Smooth muscle cell of the brain vasculature (primary cell): ENCODE measurements at regions not wholly inside any gene's neighbourhood (a gene's known extent, or its start where the extent isn't known, plus 50 kb on each side); places are given as distances from the start of the nearest gene placed in this dataset.

Experiments
- DNase-seq: peaks from one replicate; pipeline ENCODE4 v3.0.0-alpha.2; 2012; ENCODE audit warnings: low read depth, low spot score

- DNase-seq = no peak
Observed at GRCh38 chr2:173419506-173419905, 64.8 kb downstream of the CDCA7 start.

DNA sequence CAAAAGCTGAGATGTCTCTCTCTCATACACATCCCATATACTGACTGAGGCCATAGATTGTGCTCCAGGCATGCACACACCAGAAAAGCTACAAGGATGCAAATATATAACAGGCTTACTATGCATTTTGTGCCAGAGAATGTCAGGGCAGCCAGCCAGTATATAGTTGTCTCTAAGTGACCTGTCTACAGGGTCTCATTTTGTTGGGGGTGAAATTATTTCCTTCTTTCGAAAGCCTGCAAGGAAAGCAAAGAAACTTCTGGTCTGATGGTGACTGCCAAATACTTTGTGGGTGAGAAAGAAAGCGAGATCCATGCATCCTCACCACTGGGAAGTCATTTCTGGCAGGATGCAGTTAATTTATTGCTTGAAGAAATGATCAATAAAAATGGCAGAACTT lies 70.2 kb downstream of the CDCA7 start:
- DNase-seq = no peak

DNA sequence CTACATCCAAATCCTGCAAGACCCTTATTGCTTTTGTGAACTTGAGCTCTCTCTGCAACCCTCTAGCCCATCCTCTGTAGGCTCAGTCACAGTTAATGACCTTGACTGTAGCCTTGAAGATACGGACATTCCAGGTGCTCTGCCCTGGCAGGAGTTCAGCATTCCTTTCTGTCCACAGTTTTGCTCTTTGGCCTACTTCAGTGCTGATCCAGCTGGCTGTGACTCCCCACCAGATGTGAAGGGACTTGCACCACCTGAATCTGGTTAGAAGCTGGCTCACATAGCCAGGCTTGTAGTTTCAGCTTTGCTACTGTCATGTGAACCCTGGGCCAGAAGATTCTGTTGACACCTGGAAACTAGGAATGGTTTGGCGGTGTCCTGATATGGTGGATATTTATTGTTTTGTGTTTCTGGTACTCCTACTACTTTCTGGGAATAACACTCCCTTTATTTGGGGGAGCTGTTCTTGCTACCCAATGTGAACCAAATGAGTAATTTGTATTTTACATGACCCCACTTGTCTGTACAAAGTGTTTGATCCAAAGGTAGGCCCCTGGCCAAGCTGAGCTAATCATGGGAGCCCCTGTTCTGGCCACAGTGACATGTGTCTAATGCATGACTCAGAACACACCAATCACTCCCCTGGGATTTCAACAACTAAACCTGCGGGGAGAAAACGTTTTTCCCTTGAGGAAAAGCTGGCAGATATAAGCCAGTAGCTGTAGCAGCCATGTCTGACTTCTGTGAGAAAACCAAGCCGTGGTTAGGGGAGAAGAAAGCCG lies 73.4 kb downstream of the CDCA7 start:
- no peak for DNase-seq

GRCh38 chr2:173431191-173431590 lies 76.5 kb downstream of the CDCA7 start:
- DNase-seq = no peak

DNA sequence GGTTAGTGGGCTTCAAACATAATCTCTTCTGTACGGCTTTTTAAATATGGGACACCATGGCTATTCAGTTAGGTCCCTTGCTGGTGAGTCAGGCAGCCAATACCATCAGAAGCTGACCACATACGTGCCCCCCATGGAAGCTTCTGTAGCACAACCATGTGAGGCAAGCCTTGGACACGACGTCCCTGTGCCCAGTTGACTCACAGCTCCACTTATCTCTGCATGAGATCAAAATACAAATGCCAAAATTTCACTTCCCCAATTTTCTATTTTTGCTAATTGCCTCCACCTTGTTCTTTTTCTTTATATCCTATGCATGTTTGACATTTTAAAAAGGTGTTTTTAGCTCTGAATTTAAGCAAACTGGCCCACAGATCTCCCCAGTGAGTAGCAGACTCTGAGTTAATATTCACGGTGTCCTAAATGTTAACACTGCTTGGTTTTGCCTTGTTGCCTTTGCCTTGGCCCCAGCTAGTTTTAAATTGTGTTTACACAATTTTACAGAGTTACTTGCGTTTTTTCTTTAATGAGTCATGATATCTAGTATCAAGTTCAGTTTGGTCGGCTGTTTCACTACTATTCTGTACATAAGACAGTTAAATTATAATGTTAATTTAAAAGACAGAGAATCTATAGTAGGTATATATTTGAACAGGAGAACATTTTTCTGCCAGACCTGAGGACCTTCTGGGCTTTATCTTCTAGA lies 77.5 kb downstream of the CDCA7 start:
- DNase-seq = no peak

GRCh38 chr2:173434762-173435569 lies 80.3 kb downstream of the CDCA7 start:
- DNase-seq = no peak

DNA sequence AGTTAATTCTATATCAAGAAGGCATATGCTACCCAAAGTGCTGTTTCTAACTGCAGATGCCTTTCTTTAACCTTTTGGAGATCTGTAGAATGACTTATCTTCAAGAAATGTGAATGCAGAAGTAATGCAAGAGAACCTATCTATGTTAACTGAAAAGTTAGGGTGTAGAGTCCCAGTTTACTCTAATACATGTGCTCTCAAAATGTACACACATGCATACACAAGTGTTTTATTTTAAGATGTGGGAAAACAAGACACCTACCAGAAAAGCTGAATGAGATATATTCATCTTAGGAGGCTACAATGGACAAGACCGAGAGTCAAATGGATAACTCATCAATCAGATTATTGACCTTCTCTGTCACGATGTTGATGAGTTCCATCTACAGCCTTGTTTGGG lies 80.9 kb downstream of the CDCA7 start:
- DNase-seq = no peak

DNA sequence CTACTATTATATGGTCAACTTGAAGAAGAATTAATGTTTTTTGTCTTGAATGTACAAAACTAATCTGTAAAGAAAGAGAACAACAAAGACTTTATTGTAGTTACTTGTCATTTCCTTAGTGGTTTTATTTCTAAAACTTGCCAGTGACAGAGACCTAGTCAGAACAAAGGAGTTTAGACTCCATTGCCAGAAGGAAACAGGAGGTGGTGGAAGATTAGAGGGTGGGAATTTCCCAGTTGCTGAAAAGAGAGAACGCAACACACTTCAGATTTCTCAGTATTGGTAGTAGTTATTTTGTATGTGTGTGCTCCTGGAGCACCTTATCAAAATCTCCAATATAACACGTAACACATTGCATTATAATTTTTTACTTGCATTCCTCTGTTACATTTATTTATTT lies 81.4 kb downstream of the CDCA7 start:
- no peak for DNase-seq

DNA sequence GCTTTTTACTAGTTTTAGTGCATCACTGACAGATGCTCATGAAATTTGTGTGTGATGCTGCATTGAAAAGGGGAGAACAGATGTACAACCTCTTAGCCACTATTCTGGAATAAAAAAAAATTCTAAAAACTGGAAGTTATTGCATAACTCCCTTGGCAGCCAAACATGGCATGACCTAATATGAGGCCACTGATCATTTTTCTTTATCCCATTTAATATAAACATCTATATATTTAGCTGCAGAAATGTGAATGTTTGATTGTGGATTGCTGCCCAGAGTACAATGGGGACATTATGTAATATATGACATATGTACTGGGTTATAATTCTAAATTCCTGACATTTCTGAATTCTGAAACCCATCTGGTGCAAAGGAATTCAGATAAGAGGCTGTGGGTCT lies 86.5 kb downstream of the CDCA7 start:
- DNase-seq = no peak

DNA sequence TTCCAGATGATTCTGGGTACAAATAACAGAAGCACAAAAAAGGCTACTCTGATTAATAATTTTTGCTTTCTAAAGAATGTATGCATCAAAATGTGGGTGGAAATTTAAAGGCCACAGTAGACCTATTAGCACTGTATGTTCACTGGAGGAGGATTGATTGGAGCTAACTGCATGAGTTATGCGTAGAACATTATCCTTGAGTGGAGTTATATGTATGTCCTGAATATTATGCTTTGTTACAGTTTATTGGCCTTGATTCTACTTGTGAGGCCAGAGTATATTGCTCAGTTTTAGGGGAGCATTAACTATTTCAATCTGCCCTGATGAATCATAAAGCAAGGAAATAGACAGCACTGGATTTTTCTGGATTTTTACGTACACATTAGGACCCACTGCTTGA lies 87.9 kb downstream of the CDCA7 start:
- no peak for DNase-seq

GRCh38 chr2:173446722-173447121 lies 92.0 kb downstream of the CDCA7 start:
- no peak for DNase-seq

DNA sequence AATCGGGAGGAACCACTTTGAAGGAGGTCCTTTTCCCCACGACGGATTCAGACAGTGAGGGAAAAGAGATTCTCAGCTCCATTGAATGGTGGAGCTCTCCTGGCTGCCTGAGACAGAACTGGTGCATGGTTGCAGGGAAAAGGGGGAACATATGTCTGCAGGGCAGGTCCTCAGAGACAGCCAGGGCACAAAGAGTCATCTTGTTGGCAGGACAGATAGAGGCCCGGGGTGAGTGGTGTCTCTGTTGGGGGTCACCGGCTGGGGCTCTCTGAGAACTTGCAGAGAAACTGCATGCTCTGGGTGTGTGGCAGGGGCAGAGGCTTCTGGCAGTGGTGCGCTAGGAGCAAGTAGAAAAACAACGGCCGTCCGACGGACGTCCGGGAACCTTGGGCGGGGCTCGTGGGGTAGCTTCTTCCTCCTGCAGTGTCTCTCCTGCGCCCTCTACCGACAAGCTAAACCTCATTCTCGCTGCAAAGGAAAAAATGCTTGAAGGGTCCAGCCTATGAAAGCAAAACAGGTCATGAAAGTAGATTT lies 94.3 kb downstream of the CDCA7 start:
- DNase-seq = peak; percentile 65

GRCh38 chr2:173451118-173451517 lies 96.4 kb downstream of the CDCA7 start:
- DNase-seq = no peak

GRCh38 chr2:173451941-173452340 lies 97.3 kb downstream of the CDCA7 start:
- no peak for DNase-seq

GRCh38 chr2:173452416-173452815 lies 97.7 kb downstream of the CDCA7 start:
- DNase-seq = no peak

GRCh38 chr2:173456960-173457359 lies 102.3 kb downstream of the CDCA7 start:
- DNase-seq = no peak

- no peak for DNase-seq
Observed at GRCh38 chr2:173457366-173457765, 102.7 kb downstream of the CDCA7 start.

DNA sequence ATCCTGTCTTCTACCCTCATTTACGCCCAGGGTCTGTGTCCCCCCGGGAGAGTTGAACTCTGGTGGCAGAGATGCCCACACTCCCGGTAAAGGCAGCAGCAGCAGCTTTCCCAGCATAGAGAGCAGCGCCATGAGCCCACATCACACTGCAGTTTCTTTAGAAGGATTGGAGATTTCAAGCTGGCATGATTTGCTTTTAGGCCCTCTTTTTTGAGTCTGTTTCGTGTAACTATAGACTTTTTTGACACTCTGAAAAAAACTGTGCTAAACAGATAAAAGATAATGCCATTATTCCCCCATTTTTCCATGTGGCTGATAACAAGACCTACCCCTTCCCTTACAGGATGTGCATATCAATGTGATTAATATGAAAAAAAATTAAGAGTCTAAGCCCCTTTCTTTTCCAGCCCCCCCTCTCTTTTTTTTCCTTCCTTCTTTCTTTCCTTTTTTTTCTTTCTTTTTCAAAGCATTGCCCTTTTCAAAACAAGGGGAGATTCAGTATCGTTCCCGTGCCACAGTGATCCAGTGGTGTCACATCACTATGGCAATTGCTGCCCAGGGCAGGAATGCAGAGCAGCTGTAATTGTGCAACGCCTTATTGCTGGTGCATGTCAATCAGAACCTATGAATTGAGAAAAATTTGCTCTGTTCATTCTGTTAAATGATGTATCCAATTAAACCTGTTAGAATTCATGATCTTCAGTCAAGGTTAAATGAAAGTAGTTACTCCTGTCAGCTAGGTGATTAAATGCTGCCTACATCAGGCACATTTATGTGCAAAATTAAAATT lies 104.5 kb downstream of the CDCA7 start:
- no peak for DNase-seq

DNA sequence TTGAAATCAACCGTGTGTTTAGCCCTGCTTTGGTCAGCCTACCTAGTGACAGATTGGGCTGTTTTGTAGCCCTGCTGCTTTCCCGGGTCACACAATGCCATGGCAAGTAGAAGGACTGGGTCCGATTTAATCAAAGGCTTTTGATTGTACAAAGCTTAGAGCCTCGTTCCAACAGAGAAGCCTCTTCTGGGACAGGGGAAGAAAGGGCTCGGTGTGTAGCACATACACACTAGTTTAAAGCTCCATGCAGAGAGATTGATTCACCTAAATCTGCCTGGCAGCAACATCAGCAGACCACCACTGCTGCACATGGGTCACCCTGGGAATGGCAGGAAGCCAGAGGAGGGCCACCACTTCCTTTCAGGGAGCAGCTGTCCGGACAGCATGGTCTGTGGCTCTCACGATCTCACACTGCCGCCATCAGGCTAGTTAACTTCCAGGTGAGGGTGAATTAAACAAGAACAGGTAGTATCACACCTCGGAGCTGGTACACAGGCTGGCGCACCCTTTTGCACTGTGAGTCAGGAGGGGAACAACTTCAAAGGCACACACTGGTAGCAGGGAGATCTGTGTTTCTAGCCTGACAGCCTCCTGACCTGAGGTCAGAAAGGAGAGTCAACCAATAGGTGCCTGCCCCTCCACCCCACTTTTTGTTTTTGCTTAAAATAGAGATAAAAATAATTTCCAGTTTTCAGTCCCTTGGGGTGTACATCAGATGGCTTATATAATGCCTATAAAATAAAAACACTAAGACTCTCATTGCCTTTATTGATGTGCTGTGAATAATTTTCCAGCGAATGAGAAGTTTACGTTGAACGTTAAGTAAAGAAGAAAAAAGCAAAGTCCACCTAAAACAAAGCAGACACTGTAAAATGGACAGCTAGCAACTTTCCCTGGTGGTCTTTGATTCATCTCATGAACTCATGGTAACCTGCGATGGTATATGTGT lies 108.5 kb downstream of the CDCA7 start:
- DNase-seq = no peak

DNA sequence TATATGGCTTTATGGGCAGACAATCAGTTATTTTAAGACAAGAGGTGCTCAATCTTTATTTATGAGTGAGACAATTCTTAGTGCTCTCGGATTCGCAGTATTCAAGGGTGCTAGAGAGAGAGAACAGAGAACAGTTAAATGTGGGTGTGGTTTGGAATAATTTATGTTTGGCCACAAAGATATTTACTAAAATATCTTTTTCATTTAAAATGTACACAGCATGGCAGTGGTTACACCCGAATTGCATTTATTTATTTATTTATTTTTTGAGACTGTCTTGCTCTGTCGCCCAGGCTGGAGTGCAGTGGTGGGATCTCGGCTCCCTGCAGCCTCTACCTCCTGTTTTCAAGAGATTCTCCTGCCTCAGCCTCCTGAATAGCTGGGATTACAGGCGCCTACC lies 109.2 kb downstream of the CDCA7 start:
- DNase-seq = no peak
